ENCODE measurements at regions not wholly inside any gene's neighbourhood (a gene's known extent, or its start where the extent isn't known, plus 50 kb on each side); places are given as distances from the start of the nearest gene placed in this dataset.

GRCh38 chr16:86959729-86960128 lies 357.5 kb downstream of the C16orf95 start:
- TF ChIP-seq CTCF (tag by site-specific recombination; IDR thresholded peaks at IDR 0.05) (no peak), REST (tag by site-specific recombination; IDR thresholded peaks at IDR 0.05) (no peak), ZNF558 (tag by site-specific recombination; IDR thresholded peaks at IDR 0.05) (no peak), YY1 (tag by site-specific recombination; IDR thresholded peaks at IDR 0.05) (no peak), SALL2 (tag by site-specific recombination; IDR thresholded peaks at IDR 0.05; ENCODE audit: borderline replicate concordance) (no peak), ZNF138 (tag by site-specific recombination; IDR thresholded peaks at IDR 0.05; ENCODE audit: borderline replicate concordance) (no peak), REPIN1 (tag by site-specific recombination; IDR thresholded peaks at IDR 0.05; ENCODE audit: low read depth) (no peak), ZNF140 (tag by site-specific recombination; IDR thresholded peaks at IDR 0.05) (no peak)
